Upper lobe of right lung (tissue), 1 donor: ENCODE measurements at regions not wholly inside any gene's neighbourhood (a gene's known extent, or its start where the extent isn't known, plus 50 kb on each side); places are given as distances from the start of the nearest gene placed in this dataset.

ENCODE experiments used
- ATAC-seq: fragments of 200-7000 bp; cut with Tn5 transposase; one replicate; pipeline ENCODE4 v1.9.1; 2020; ENCODE audit warnings: mild to moderate bottlenecking, moderate library complexity
- DNase-seq: peaks from one replicate; pipeline ENCODE4 v3.0.0-alpha.2; 2020
- H3K27ac ChIP-seq: fragments of 200-600 bp; one replicate; pipeline ENCODE4 v1.8.0; 2022
- H3K27me3 ChIP-seq: fragments of 200-600 bp; one replicate; pipeline ENCODE4 v1.8.0; 2022; ENCODE audit warnings: mild to moderate bottlenecking
- H3K36me3 ChIP-seq: fragments of 200-600 bp; one replicate; pipeline ENCODE4 v1.8.0; 2022
- H3K4me1 ChIP-seq: fragments of 200-600 bp; one replicate; pipeline ENCODE4 v1.8.0; 2022
- H3K4me3 ChIP-seq: fragments of 200-600 bp; one replicate; pipeline ENCODE4 v1.8.0; 2022; ENCODE audit warnings: mild to moderate bottlenecking
- H3K9me3 ChIP-seq: fragments of 200-600 bp; one replicate; pipeline ENCODE4 v1.8.0; 2022
- CTCF ChIP-seq: fragments of 200-600 bp; IDR thresholded peaks from one replicate; pipeline ENCODE4 v1.8.0; 2022; ENCODE audit warnings: antibody characterized with exemption
- intact Hi-C: fragments of 100-400 bp; cut with DNase I; formaldehyde crosslinking; loops from one replicate; pipeline ENCODE4 v1.11.0; 2022
- donor health status: DM: no; HTN: yes; CAD: no; lungs with severe emphysema.

GRCh38 chr18:24538414-24539264 lies 78.2 kb downstream of the HRH4 start:
- Histone ChIP-seq H3K9me3 (no peaks in the 10 kb centered on the region), H3K4me3 (no peak overlapping the region), H3K27me3 (peaks cover 4% of the 10 kb centered on the region), H3K36me3 (no peaks in the 10 kb centered on the region), H3K27ac (no peak overlapping the region), H3K4me1 (no peaks in the 10 kb centered on the region)
- no peak for TF ChIP-seq CTCF
- intact Hi-C loops, result no loop called here
- ATAC-seq, result no peak
- DNase-seq, result no peak

- Histone ChIP-seq H3K9me3 (no peaks in the 10 kb centered on the region), H3K4me3 (no peak overlapping the region), H3K36me3 (no peaks in the 10 kb centered on the region), H3K27ac (no peak overlapping the region), H3K27me3 (no peaks in the 10 kb centered on the region), H3K4me1 (no peaks in the 10 kb centered on the region)
- TF ChIP-seq CTCF, result no peak
- ATAC-seq (no peak), DNase-seq (no peak)
- intact Hi-C loops, result no loop called here
Observed at GRCh38 chr18:24539866-24540617, 79.6 kb downstream of the HRH4 start.

- H3K36me3 ChIP-seq, result no peaks in the 10 kb centered on the region
- no peak for ATAC-seq
- intact Hi-C loops, result no loop called here
Observed at GRCh38 chr18:24540896-24541295, 80.5 kb downstream of the HRH4 start.

GRCh38 chr18:24543086-24543794 lies 82.8 kb downstream of the HRH4 start:
- Histone ChIP-seq H3K27ac (no peak overlapping the region), H3K36me3 (no peaks in the 10 kb centered on the region), H3K4me3 (no peak overlapping the region), H3K27me3 (no peaks in the 10 kb centered on the region), H3K4me1 (no peaks in the 10 kb centered on the region), H3K9me3 (no peaks in the 10 kb centered on the region)
- TF ChIP-seq CTCF, result no peak
- intact Hi-C loops, result no loop called here
- DNase-seq, result no peak
- no peak for ATAC-seq

More at GRCh38 chr18:24540896-24541295, 80.5 kb downstream of the HRH4 start:
- Histone ChIP-seq H3K27me3 (no peaks in the 10 kb centered on the region), H3K27ac (no peak overlapping the region), H3K9me3 (no peaks in the 10 kb centered on the region), H3K4me1 (no peaks in the 10 kb centered on the region), H3K4me3 (no peak overlapping the region)
- no peak for DNase-seq
- no peak for TF ChIP-seq CTCF

- Histone ChIP-seq H3K27me3 (no peaks in the 10 kb centered on the region), H3K36me3 (no peaks in the 10 kb centered on the region), H3K9me3 (no peaks in the 10 kb centered on the region), H3K4me1 (no peaks in the 10 kb centered on the region), H3K27ac (no peak overlapping the region), H3K4me3 (no peak overlapping the region)
- ATAC-seq (peak; percentile 55), DNase-seq (no peak)
- peak; percentile 30 for TF ChIP-seq CTCF
- intact Hi-C loops, result no loop called here
Observed at GRCh38 chr18:24543795-24544498, 83.5 kb downstream of the HRH4 start.
